ENCODE measurements at regions not wholly inside any gene's neighbourhood (a gene's known extent, or its start where the extent isn't known, plus 50 kb on each side); places are given as distances from the start of the nearest gene placed in this dataset.

DNA sequence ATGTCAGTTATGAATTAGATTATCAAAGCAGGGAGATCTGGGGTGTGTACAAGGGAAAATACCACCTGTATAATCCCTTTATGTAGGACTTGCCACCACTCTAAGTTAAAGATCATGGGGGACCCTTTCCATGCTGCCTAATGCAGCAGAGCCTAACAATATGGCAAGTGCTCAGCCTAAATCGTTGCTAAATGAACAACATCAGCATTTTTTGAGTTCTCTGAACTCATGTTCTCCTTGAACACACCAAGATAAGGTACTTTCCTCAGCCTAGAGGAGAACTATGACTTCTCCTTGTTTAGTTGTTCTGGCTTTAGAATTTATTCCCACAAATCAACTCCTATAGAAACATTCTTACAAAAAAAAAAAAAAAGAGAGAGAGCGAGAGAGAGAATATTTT lies 177.0 kb downstream of the DUSP10 start:
- TF ChIP-seq, protein P1, sequence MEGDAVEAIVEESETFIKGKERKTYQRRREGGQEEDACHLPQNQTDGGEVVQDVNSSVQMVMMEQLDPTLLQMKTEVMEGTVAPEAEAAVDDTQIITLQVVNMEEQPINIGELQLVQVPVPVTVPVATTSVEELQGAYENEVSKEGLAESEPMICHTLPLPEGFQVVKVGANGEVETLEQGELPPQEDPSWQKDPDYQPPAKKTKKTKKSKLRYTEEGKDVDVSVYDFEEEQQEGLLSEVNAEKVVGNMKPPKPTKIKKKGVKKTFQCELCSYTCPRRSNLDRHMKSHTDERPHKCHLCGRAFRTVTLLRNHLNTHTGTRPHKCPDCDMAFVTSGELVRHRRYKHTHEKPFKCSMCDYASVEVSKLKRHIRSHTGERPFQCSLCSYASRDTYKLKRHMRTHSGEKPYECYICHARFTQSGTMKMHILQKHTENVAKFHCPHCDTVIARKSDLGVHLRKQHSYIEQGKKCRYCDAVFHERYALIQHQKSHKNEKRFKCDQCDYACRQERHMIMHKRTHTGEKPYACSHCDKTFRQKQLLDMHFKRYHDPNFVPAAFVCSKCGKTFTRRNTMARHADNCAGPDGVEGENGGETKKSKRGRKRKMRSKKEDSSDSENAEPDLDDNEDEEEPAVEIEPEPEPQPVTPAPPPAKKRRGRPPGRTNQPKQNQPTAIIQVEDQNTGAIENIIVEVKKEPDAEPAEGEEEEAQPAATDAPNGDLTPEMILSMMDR (conservative IDR thresholded peaks at IDR 0.05), result no peak
- DNase-seq, result no peak
- no peak overlapping the region for H3K27ac Mint-ChIP-seq

GRCh38 chr1:221565711-221566110 lies 176.2 kb downstream of the DUSP10 start:
- H3K4me1 ChIP-seq (ENCODE audit: control insufficient read depth, insufficient read depth, low read length), result peaks cover 3% of the 10 kb centered on the region
- TF ChIP-seq, protein P1 (conservative IDR thresholded peaks at IDR 0.05), result no peak

More for the DNA sequence above, 177.0 kb downstream of the DUSP10 start:
- no peak overlapping the region for H3K9ac ChIP-seq (ENCODE audit: extremely low read depth, low read length, poor library complexity, severe bottlenecking)
- 86 to 97% methylated on average over 1 of the region's 2 CpGs for WGBS, 2 experiments (ENCODE audit: insufficient coverage in 1 of 2, insufficient read length in 1 of 2)
- Mint-ChIP-seq H3K9me3 (no peaks in the 10 kb centered on the region), H3K4me1 (peaks cover 8% of the 10 kb centered on the region), H3K4me3 (no peak overlapping the region), H3K27me3 (ENCODE audit: insufficient read depth) (no peaks in the 10 kb centered on the region), H3K36me3 (ENCODE audit: low read depth) (no peaks in the 10 kb centered on the region)
- peaks cover 3% of the 10 kb centered on the region for H3K4me1 ChIP-seq (ENCODE audit: control insufficient read depth, insufficient read depth, low read length)
- no peaks in the 10 kb centered on the region for H3K9me3 ChIP-seq (ENCODE audit: control insufficient read depth, low read length)
- H3K27ac ChIP-seq (ENCODE audit: low read depth, low read length), result no peak overlapping the region
- no peaks in the 10 kb centered on the region for H3K36me3 ChIP-seq (ENCODE audit: control insufficient read depth, insufficient read depth, low read length)
- no peak overlapping the region for H3K4me3 ChIP-seq (ENCODE audit: low read length)
- no peaks in the 10 kb centered on the region for H3K27me3 ChIP-seq (ENCODE audit: control insufficient read depth, insufficient read depth, low read length, poor library complexity, severe bottlenecking)

DNA sequence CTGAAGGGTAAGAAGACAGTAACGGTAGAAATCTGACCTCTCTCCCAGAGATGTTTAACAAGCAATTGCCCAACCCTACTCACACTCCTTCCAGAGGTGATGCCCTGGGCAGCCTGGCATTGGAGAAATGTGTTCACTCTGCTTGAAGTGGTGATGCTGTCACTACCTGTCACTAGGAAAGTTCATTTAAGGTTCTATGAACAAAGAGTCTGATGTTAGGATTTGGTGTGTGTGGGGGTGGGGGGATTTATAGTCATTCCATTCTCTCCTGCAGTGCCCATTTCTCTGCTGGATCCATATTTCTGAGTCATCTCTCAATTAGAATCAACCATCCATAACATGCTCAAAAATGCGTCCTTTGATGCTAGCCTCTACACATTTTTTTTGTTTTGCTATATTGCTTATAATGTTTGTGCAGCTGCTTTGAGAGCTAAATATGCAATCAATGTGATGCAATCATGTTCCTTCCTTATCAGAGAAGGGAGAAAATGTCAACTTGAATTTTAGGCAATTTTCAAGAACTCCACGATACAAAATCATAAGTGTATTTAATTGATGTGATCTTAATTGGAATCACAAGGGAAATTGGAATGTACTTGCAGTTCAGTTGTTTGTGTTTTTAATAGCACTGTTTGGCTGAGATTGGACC lies 173.9 kb downstream of the DUSP10 start:
- 96% methylated on average over 3 of the region's 3 CpGs; no CpG with 5 or more reads in 1 of the 2 experiments for WGBS, 2 experiments (ENCODE audit: insufficient coverage in 1 of 2, insufficient read length in 1 of 2)

More at GRCh38 chr1:221565711-221566110, 176.2 kb downstream of the DUSP10 start:
- Mint-ChIP-seq H3K36me3 (ENCODE audit: low read depth) (no peaks in the 10 kb centered on the region), H3K9me3 (no peaks in the 10 kb centered on the region), H3K4me1 (peaks cover 8% of the 10 kb centered on the region), H3K27ac (no peak overlapping the region), H3K4me3 (no peak overlapping the region), H3K27me3 (ENCODE audit: insufficient read depth) (no peaks in the 10 kb centered on the region)
- H3K9ac ChIP-seq (ENCODE audit: extremely low read depth, low read length, poor library complexity, severe bottlenecking), result no peak overlapping the region
- DNase-seq, result no peak
- H3K27ac ChIP-seq (ENCODE audit: low read depth, low read length), result no peak overlapping the region
- no peak overlapping the region for H3K4me3 ChIP-seq (ENCODE audit: low read length)
- 73 to 90% methylated on average over 3 to 5 of the region's 5 CpGs for WGBS, 2 experiments (ENCODE audit: insufficient coverage in 1 of 2, insufficient read length in 1 of 2)
- H3K9me3 ChIP-seq (ENCODE audit: control insufficient read depth, low read length), result no peaks in the 10 kb centered on the region
- no peaks in the 10 kb centered on the region for H3K27me3 ChIP-seq (ENCODE audit: control insufficient read depth, insufficient read depth, low read length, poor library complexity, severe bottlenecking)
- H3K36me3 ChIP-seq (ENCODE audit: control insufficient read depth, insufficient read depth, low read length), result no peaks in the 10 kb centered on the region

More for the DNA sequence above, 173.9 kb downstream of the DUSP10 start:
- Mint-ChIP-seq H3K27me3 (ENCODE audit: insufficient read depth) (no peaks in the 10 kb centered on the region), H3K9me3 (no peaks in the 10 kb centered on the region), H3K27ac (no peak overlapping the region), H3K36me3 (ENCODE audit: low read depth) (no peaks in the 10 kb centered on the region), H3K4me1 (peaks cover 8% of the 10 kb centered on the region), H3K4me3 (no peak overlapping the region)
- H3K4me1 ChIP-seq (ENCODE audit: control insufficient read depth, insufficient read depth, low read length), result no peaks in the 10 kb centered on the region
- H3K4me3 ChIP-seq (ENCODE audit: low read length), result no peak overlapping the region
- no peak for DNase-seq
- no peaks in the 10 kb centered on the region for H3K36me3 ChIP-seq (ENCODE audit: control insufficient read depth, insufficient read depth, low read length)
- no peaks in the 10 kb centered on the region for H3K27me3 ChIP-seq (ENCODE audit: control insufficient read depth, insufficient read depth, low read length, poor library complexity, severe bottlenecking)
- H3K9ac ChIP-seq (ENCODE audit: extremely low read depth, low read length, poor library complexity, severe bottlenecking), result no peak overlapping the region
- no peak overlapping the region for H3K27ac ChIP-seq (ENCODE audit: low read depth, low read length)
- TF ChIP-seq, protein P1 (conservative IDR thresholded peaks at IDR 0.05), result no peak
- H3K9me3 ChIP-seq (ENCODE audit: control insufficient read depth, low read length), result no peaks in the 10 kb centered on the region
